ENCODE measurements at regions not wholly inside any gene's neighbourhood (a gene's known extent, or its start where the extent isn't known, plus 50 kb on each side); places are given as distances from the start of the nearest gene placed in this dataset.
"Not testable (repeated sequence)": the region's sequence is repeated elsewhere in the genome, so short reads cannot be mapped to it uniquely, and the experiment has no call there.

DNA sequence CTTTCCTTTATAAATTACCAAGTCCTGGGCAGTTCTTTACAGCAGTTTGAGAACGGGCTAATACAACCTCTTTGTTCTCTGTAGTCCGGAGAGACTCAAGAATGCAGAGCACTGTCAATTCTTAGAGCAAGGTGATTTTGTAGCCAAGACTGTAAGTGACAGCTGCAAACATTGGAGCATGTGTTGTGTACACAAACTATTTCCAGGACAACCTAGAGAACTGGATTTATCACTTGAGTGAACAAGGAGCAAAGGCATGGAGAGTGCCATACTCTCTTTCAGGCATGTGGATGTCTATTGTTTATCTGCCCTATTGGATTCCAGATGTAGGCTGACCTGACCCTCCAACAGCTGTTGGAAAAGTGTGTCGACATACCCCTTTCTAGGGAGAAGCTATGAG is 153.9 kb downstream of the SPANXN3 start:
- Mint-ChIP-seq H3K4me1 (no peaks in the 10 kb centered on the region), H3K4me3 (no peak overlapping the region), H3K36me3 (no peaks in the 10 kb centered on the region), H3K9me3 (peaks cover 0 to 6% (median 0%) of the 10 kb centered on the region in 11 donors), H3K27me3 (no peaks in the 10 kb centered on the region), H3K27ac (peak overlapping the region in 1 of 9 donors; percentile 53)
- Histone ChIP-seq H3K4me3 (ENCODE audit: low read length) (no peak overlapping the region), H3K4me1 (ENCODE audit: control insufficient read depth in 2 of 2, insufficient read depth in 2 of 2, low read length in 2 of 2) (no peaks in the 10 kb centered on the region), H3K36me3 (ENCODE audit: control insufficient read depth in 2 of 3, insufficient read depth in 3 of 3, low read length in 3 of 3) (no peaks in the 10 kb centered on the region), H3K27me3 (ENCODE audit: control insufficient read depth in 2 of 2, insufficient read depth in 2 of 2, low read length in 2 of 2) (no peaks in the 10 kb centered on the region), H3K27ac (ENCODE audit: low read depth, low read length) (no peak overlapping the region), H3K9me3 (ENCODE audit: control insufficient read depth in 2 of 3, low read length in 3 of 3) (no peaks in the 10 kb centered on the region)
- no peak for ATAC-seq
- ChIA-PET CTCF (no interaction called here), POLR2A (no interaction called here)
- intact Hi-C loops (cut with micrococcal nuclease), result no loop called here
- no peak for DNase-seq

DNA sequence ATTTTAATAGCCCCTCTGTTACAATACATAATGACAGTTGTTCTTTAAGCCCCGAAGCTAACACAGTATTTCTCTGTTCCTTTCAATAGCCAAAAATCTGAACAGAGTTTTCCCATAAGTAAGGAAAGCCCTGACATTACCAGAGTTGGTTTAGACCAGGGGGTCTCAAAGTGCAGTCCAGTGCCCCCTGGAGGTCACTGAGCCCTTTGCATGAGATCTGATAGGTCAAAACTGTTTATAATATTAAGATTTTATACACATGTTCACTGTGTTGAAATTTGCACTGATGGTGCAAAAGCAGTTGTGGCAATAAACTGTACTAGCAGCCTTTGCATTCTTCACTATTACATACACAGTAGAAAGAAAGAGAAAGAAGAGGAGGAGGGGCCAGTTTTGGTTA is 177.1 kb downstream of the SPANXN3 start:
- no peak overlapping the region for H3K27ac ChIP-seq (ENCODE audit: low read depth, low read length)
- Mint-ChIP-seq H3K27me3 (no peaks in the 10 kb centered on the region), H3K4me3 (no peak overlapping the region), H3K36me3 (no peaks in the 10 kb centered on the region), H3K9me3 (peaks cover 0 to 8% (median 3%) of the 10 kb centered on the region in 11 donors), H3K4me1 (no peaks in the 10 kb centered on the region), H3K27ac (no peak overlapping the region)
- no peaks in the 10 kb centered on the region for H3K4me1 ChIP-seq (ENCODE audit: control insufficient read depth in 2 of 2, insufficient read depth in 2 of 2, low read length in 2 of 2)
- ChIA-PET CTCF (no interaction called here), POLR2A (no interaction called here)
- H3K36me3 ChIP-seq (ENCODE audit: control insufficient read depth in 2 of 3, insufficient read depth in 3 of 3, low read length in 3 of 3), result no peaks in the 10 kb centered on the region
- ATAC-seq, result no peak
- no peaks in the 10 kb centered on the region for H3K27me3 ChIP-seq (ENCODE audit: control insufficient read depth in 2 of 2, insufficient read depth in 2 of 2, low read length in 2 of 2)
- intact Hi-C loops (cut with micrococcal nuclease), result no loop called here
- no peak for DNase-seq
- H3K9me3 ChIP-seq (ENCODE audit: control insufficient read depth in 2 of 3, low read length in 3 of 3), result no peaks in the 10 kb centered on the region
- no peak overlapping the region for H3K4me3 ChIP-seq (ENCODE audit: low read length)

DNA sequence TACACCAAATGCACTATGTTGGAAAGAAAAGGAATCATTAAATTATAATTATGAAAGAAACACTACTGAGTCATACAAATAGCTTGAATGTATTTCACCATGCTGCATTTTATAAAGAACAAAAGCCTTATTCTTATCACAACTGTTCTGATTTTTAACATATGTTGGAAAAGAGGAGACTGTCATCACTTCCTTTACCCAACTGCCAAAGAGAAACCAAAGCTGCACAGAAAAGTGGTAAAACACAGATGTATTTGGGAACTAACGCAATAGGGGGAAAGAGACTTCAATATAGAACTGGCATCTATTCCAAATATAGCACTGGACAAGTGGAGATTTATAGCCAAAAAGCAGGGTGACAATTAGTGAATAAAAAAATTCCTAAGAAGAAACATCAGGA is 181.0 kb downstream of the SPANXN3 start:
- ChIA-PET POLR2A (no interaction called here), CTCF (no interaction called here)
- no peak for DNase-seq
- H3K36me3 ChIP-seq (ENCODE audit: control insufficient read depth in 2 of 3, insufficient read depth in 3 of 3, low read length in 3 of 3), result no peaks in the 10 kb centered on the region
- H3K9me3 ChIP-seq (ENCODE audit: control insufficient read depth in 2 of 3, low read length in 3 of 3), result no peaks in the 10 kb centered on the region
- no peak overlapping the region for H3K4me3 Mint-ChIP-seq
- intact Hi-C loops (cut with micrococcal nuclease), result no loop called here
- H3K27me3 Mint-ChIP-seq, result no peaks in the 10 kb centered on the region
- peaks cover 0 to 5% (median 0%) of the 10 kb centered on the region in 11 donors for H3K9me3 Mint-ChIP-seq
- no peaks in the 10 kb centered on the region for H3K4me1 ChIP-seq (ENCODE audit: control insufficient read depth in 2 of 2, insufficient read depth in 2 of 2, low read length in 2 of 2)
- H3K4me3 ChIP-seq (ENCODE audit: low read length), result no peak overlapping the region
- H3K27me3 ChIP-seq (ENCODE audit: control insufficient read depth in 2 of 2, insufficient read depth in 2 of 2, low read length in 2 of 2), result no peaks in the 10 kb centered on the region
- H3K27ac ChIP-seq (ENCODE audit: low read depth, low read length), result no peak overlapping the region
- no peaks in the 10 kb centered on the region for H3K36me3 Mint-ChIP-seq
- no peak for ATAC-seq
- no peak overlapping the region for H3K27ac Mint-ChIP-seq
- H3K4me1 Mint-ChIP-seq, result no peaks in the 10 kb centered on the region

DNA sequence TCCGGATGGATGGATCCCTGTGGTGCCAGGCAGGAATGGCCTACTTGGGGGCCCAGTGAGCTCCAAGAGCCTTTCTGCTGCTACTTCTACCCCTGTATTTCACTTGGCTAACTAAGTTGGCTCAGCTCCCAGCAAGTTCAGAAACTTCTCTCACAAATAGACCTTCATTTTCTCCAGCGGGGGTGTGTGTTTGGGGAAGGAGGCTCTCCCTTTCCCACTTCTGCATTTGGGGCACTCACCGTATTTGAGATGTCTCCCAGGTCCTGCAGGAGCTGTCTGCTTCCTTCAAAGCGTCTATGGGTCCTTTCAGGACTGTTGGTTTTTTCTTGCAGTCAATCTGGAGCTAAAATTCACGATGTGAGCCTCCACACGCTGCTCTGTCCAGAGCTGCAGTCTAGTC is 197.7 kb downstream of the SPANXN3 start:
- H3K27me3 ChIP-seq (ENCODE audit: control insufficient read depth in 2 of 2, insufficient read depth in 2 of 2, low read length in 2 of 2), result no peaks in the 10 kb centered on the region
- CTCF ChIA-PET, result no interaction called here
- H3K36me3 Mint-ChIP-seq, result no peaks in the 10 kb centered on the region
- intact Hi-C loops (cut with micrococcal nuclease), result no loop called here
- H3K9me3 Mint-ChIP-seq, result peaks cover 0 to 5% (median 1%) of the 10 kb centered on the region in 11 donors
- H3K4me3 ChIP-seq (ENCODE audit: low read length), result no peak overlapping the region
- DNase-seq, result no peak
- no peaks in the 10 kb centered on the region for H3K9me3 ChIP-seq (ENCODE audit: control insufficient read depth in 2 of 3, low read length in 3 of 3)
- no peaks in the 10 kb centered on the region for H3K36me3 ChIP-seq (ENCODE audit: control insufficient read depth in 2 of 3, insufficient read depth in 3 of 3, low read length in 3 of 3)
- POLR2A ChIA-PET, result no interaction called here
- no peaks in the 10 kb centered on the region for H3K4me1 ChIP-seq (ENCODE audit: control insufficient read depth in 2 of 2, insufficient read depth in 2 of 2, low read length in 2 of 2)
- H3K27me3 Mint-ChIP-seq, result no peaks in the 10 kb centered on the region
- no peak overlapping the region for H3K27ac ChIP-seq (ENCODE audit: low read depth, low read length)
- no peak overlapping the region for H3K27ac Mint-ChIP-seq
- no peaks in the 10 kb centered on the region for H3K4me1 Mint-ChIP-seq
- ATAC-seq, result no peak
- no peak overlapping the region for H3K4me3 Mint-ChIP-seq

DNA sequence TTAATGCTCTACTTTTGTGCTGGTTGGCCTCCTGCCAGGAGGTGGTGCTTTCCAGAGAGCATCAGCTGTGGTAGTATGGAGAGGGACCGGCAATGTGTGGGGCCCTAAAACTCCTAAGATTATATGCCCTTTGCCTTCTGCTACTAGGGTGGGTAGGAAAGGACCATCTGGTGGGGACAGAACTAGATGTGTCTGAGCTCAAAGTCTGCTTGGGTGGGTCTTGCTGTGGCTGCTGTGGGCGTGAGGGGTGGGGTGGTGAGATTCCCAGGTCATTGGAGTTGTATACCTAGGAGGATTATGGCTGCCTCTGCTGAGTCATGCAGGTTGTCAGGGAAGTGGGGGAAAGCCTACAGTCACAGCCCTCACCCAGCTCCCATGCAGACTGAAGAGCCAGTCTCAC is 198.4 kb downstream of the SPANXN3 start:
- H3K36me3 Mint-ChIP-seq; H3K27ac ChIP-seq (ENCODE audit: low read depth, low read length); DNase-seq; H3K4me1 ChIP-seq (ENCODE audit: control insufficient read depth in 2 of 2, insufficient read depth in 2 of 2, low read length in 2 of 2); H3K27me3 ChIP-seq (ENCODE audit: control insufficient read depth in 2 of 2, insufficient read depth in 2 of 2, low read length in 2 of 2); ATAC-seq; H3K4me3 Mint-ChIP-seq; H3K4me1 Mint-ChIP-seq; H3K9me3 Mint-ChIP-seq; intact Hi-C loops (cut with micrococcal nuclease); H3K4me3 ChIP-seq (ENCODE audit: low read length); H3K36me3 ChIP-seq (ENCODE audit: control insufficient read depth in 2 of 3, insufficient read depth in 3 of 3, low read length in 3 of 3); POLR2A ChIA-PET; CTCF ChIA-PET; H3K9me3 ChIP-seq (ENCODE audit: control insufficient read depth in 2 of 3, low read length in 3 of 3); H3K27me3 Mint-ChIP-seq; H3K27ac Mint-ChIP-seq: not testable (repeated sequence)

DNA sequence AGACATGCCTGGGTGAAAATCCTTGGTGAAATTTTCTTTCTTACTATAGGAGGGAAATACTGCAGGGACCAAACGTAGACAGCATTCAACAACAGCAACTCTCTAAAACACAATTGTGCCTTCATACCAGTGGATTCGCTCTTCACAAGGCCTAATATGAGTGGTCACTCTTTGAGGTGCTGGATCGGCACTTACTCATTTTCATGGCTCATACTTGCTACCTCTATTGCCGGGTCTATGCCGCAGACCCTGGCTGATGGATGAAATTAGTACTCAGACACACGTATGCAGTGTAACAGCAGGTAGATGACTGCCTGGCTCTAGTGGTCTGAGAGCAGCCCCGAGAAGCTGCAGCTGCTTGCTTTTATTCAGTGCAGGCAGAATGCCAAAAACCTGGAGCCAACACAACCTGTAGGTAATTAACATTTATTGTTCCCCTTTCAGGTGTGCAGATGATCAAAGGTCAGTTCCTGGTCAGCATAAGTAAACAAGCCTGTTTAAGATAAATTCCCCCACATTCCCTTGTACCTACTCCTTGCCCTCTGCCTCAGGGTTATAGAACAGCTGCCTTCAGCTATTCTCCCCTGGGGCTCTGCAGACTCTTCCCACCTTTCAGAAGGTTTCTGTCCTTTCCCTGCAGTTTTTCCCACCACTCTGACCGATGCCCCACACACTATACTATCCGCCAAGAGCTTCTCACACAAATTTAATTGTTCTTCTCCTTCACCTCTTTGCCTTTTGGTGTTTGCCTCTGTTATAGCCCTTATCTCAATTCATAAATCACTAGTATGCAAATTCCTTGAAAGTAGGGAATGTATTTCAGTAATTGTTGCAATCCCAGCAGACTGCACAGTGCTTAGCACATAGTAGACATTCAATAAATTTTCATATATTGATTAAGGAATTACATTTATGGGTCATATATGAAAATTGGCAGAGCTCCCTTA is 210.0 kb downstream of the SPANXN3 start:
- Histone ChIP-seq H3K27ac (ENCODE audit: low read depth, low read length) (no peak overlapping the region), H3K27me3 (ENCODE audit: control insufficient read depth in 2 of 2, insufficient read depth in 2 of 2, low read length in 2 of 2) (no peaks in the 10 kb centered on the region), H3K9me3 (ENCODE audit: control insufficient read depth in 2 of 3, low read length in 3 of 3) (no peaks in the 10 kb centered on the region), H3K36me3 (ENCODE audit: control insufficient read depth in 2 of 3, insufficient read depth in 3 of 3, low read length in 3 of 3) (no peaks in the 10 kb centered on the region), H3K4me1 (ENCODE audit: control insufficient read depth in 2 of 2, insufficient read depth in 2 of 2, low read length in 2 of 2) (no peaks in the 10 kb centered on the region), H3K4me3 (ENCODE audit: low read length) (no peak overlapping the region)
- ChIA-PET CTCF (no interaction called here), POLR2A (no interaction called here)
- Mint-ChIP-seq H3K27me3 (no peaks in the 10 kb centered on the region), H3K4me1 (no peaks in the 10 kb centered on the region), H3K36me3 (no peaks in the 10 kb centered on the region), H3K27ac (no peak overlapping the region), H3K4me3 (no peak overlapping the region), H3K9me3 (peaks cover 0 to 6% (median 4%) of the 10 kb centered on the region in 11 donors)
- no peak for DNase-seq
- no peak for ATAC-seq
- intact Hi-C loops (cut with micrococcal nuclease), result no loop called here

DNA sequence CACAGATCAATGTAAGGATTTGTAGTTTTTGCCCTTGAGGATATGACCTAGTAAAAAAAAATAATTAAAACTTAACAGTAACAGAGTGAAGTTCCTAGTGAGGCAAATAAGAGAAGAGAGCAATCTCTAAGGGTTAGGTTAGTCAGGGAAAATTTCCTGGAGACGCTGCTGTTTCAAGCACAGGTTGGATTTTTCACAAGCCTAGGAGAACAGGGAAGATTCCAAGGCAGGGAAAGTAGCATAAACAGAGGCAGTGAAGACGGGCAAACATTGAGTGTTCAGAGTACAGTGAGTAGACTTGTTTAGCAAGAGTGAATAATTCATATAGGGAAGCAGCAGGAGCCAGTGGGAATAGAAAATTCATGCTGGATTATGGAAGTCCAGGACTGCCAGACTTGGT is 212.8 kb downstream of the SPANXN3 start:
- no peaks in the 10 kb centered on the region for H3K4me1 ChIP-seq (ENCODE audit: control insufficient read depth in 2 of 2, insufficient read depth in 2 of 2, low read length in 2 of 2)
- no peaks in the 10 kb centered on the region for H3K4me1 Mint-ChIP-seq
- CTCF ChIA-PET, result no interaction called here
- H3K27ac Mint-ChIP-seq, result no peak overlapping the region
- H3K9me3 Mint-ChIP-seq, result peaks cover 0 to 5% (median 1%) of the 10 kb centered on the region in 11 donors
- intact Hi-C loops (cut with micrococcal nuclease), result no loop called here
- no peaks in the 10 kb centered on the region for H3K36me3 Mint-ChIP-seq
- H3K4me3 Mint-ChIP-seq, result no peak overlapping the region
- no peak overlapping the region for H3K27ac ChIP-seq (ENCODE audit: low read depth, low read length)
- DNase-seq, result no peak
- H3K36me3 ChIP-seq (ENCODE audit: control insufficient read depth in 2 of 3, insufficient read depth in 3 of 3, low read length in 3 of 3), result no peaks in the 10 kb centered on the region
- H3K4me3 ChIP-seq (ENCODE audit: low read length), result no peak overlapping the region
- POLR2A ChIA-PET, result no interaction called here
- H3K9me3 ChIP-seq (ENCODE audit: control insufficient read depth in 2 of 3, low read length in 3 of 3), result no peaks in the 10 kb centered on the region
- ATAC-seq, result no peak
- no peaks in the 10 kb centered on the region for H3K27me3 ChIP-seq (ENCODE audit: control insufficient read depth in 2 of 2, insufficient read depth in 2 of 2, low read length in 2 of 2)
- no peaks in the 10 kb centered on the region for H3K27me3 Mint-ChIP-seq
